C4-2B (cell line): ENCODE measurements at regions not wholly inside any gene's neighbourhood (a gene's known extent, or its start where the extent isn't known, plus 50 kb on each side); places are given as distances from the start of the nearest gene placed in this dataset.
"Not testable (repeated sequence)": the region's sequence is repeated elsewhere in the genome, so short reads cannot be mapped to it uniquely, and the experiment has no call there.

ENCODE experiments used
- ZFX ChIP-seq: fragments of 450-650 bp; IDR thresholded peaks from 2 replicates; pipeline ENCODE4 v1.6.1; 2017
- TF ChIP-seq, protein P1 (sequence below): fragments of 450-650 bp; conservative IDR thresholded peaks from 2 replicates; pipeline ENCODE4 v1.5.1; 2017; ENCODE audit warnings: mild to moderate bottlenecking

DNA sequence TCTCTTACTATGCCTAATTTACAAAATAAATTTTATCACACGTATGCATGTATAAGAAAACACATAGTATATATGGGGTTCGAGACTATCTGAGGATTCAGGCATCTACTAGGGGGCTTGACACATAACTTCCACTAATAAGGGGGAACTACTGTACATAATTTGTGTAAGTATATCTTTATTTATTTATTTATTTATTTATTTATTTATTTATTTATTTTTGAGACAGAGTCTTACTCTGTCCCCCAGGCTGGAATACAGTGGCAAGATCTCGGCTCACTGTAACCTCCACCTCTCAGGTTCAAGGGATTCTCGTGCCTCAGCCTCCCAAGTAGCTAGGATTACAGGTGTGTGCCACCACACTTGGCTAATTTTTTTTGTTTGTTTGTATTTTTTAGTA lies 414.4 kb upstream of the CDH20 start:
- TF ChIP-seq, protein P1, sequence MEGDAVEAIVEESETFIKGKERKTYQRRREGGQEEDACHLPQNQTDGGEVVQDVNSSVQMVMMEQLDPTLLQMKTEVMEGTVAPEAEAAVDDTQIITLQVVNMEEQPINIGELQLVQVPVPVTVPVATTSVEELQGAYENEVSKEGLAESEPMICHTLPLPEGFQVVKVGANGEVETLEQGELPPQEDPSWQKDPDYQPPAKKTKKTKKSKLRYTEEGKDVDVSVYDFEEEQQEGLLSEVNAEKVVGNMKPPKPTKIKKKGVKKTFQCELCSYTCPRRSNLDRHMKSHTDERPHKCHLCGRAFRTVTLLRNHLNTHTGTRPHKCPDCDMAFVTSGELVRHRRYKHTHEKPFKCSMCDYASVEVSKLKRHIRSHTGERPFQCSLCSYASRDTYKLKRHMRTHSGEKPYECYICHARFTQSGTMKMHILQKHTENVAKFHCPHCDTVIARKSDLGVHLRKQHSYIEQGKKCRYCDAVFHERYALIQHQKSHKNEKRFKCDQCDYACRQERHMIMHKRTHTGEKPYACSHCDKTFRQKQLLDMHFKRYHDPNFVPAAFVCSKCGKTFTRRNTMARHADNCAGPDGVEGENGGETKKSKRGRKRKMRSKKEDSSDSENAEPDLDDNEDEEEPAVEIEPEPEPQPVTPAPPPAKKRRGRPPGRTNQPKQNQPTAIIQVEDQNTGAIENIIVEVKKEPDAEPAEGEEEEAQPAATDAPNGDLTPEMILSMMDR: not testable (repeated sequence)
- TF ChIP-seq ZFX: not testable (repeated sequence)
